IPS-11a (cell line): ENCODE measurements at regions not wholly inside any gene's neighbourhood (a gene's known extent, or its start where the extent isn't known, plus 50 kb on each side); places are given as distances from the start of the nearest gene placed in this dataset.
"Not testable (repeated sequence)": the region's sequence is repeated elsewhere in the genome, so short reads cannot be mapped to it uniquely, and the experiment has no call there.

Source experiments
- H3K4me3 ChIP-seq: one replicate; pipeline ENCODE4 v1.5.1; 2013; ENCODE audit warnings: low read depth, low read length, control low read depth

- H3K4me3 ChIP-seq = no peak overlapping the region
Observed at GRCh38 chr18:78784861-78785260, 194.8 kb upstream of the SALL3 start.

GRCh38 chr18:78785706-78786105, 193.9 kb upstream of the SALL3 start:
- H3K4me3 ChIP-seq = no peak overlapping the region

GRCh38 chr18:78786776-78787175, 192.8 kb upstream of the SALL3 start:
- no peak overlapping the region for H3K4me3 ChIP-seq

GRCh38 chr18:78787751-78788150, 191.9 kb upstream of the SALL3 start:
- H3K4me3 ChIP-seq = no peak overlapping the region

GRCh38 chr18:78788161-78788560, 191.5 kb upstream of the SALL3 start:
- no peak overlapping the region for H3K4me3 ChIP-seq

- no peak overlapping the region for H3K4me3 ChIP-seq
Observed at GRCh38 chr18:78789850-78790249, 189.8 kb upstream of the SALL3 start.

GRCh38 chr18:78790511-78790910, 189.1 kb upstream of the SALL3 start:
- no peak overlapping the region for H3K4me3 ChIP-seq

- no peak overlapping the region for H3K4me3 ChIP-seq
Observed at GRCh38 chr18:78790960-78791359, 188.7 kb upstream of the SALL3 start.

GRCh38 chr18:78792094-78792493, 187.5 kb upstream of the SALL3 start:
- H3K4me3 ChIP-seq = no peak overlapping the region

- no peak overlapping the region for H3K4me3 ChIP-seq
Observed at GRCh38 chr18:78792736-78793135, 186.9 kb upstream of the SALL3 start.

- H3K4me3 ChIP-seq = no peak overlapping the region
Observed at GRCh38 chr18:78793313-78794070, 186.1 kb upstream of the SALL3 start.

GRCh38 chr18:78794071-78794430, 185.6 kb upstream of the SALL3 start:
- no peak overlapping the region for H3K4me3 ChIP-seq

GRCh38 chr18:78796693-78797455, 182.7 kb upstream of the SALL3 start:
- H3K4me3 ChIP-seq = no peak overlapping the region

GRCh38 chr18:78797499-78797898, 182.1 kb upstream of the SALL3 start:
- no peak overlapping the region for H3K4me3 ChIP-seq

- H3K4me3 ChIP-seq = no peak overlapping the region
Observed at GRCh38 chr18:78798402-78799175, 181.0 kb upstream of the SALL3 start.

GRCh38 chr18:78799382-78800089, 180.1 kb upstream of the SALL3 start:
- H3K4me3 ChIP-seq = no peak overlapping the region

- H3K4me3 ChIP-seq = not testable (repeated sequence)
Observed at GRCh38 chr18:78800102-78800851, 179.3 kb upstream of the SALL3 start.

- H3K4me3 ChIP-seq = no peak overlapping the region
Observed at GRCh38 chr18:78801011-78801410, 178.6 kb upstream of the SALL3 start.

GRCh38 chr18:78803104-78803503, 176.5 kb upstream of the SALL3 start:
- no peak overlapping the region for H3K4me3 ChIP-seq
